HG03521 (cell line): ENCODE measurements at regions not wholly inside any gene's neighbourhood (a gene's known extent, or its start where the extent isn't known, plus 50 kb on each side); places are given as distances from the start of the nearest gene placed in this dataset.

Experiments used
- ATAC-seq: cut with Tn5 transposase; IDR thresholded peaks from one replicate; pipeline ENCODE4 v1.9.1; 2021; ENCODE audit warnings: mild to moderate bottlenecking, moderate library complexity; ENCODE audit not compliant: unreplicated experiment

DNA sequence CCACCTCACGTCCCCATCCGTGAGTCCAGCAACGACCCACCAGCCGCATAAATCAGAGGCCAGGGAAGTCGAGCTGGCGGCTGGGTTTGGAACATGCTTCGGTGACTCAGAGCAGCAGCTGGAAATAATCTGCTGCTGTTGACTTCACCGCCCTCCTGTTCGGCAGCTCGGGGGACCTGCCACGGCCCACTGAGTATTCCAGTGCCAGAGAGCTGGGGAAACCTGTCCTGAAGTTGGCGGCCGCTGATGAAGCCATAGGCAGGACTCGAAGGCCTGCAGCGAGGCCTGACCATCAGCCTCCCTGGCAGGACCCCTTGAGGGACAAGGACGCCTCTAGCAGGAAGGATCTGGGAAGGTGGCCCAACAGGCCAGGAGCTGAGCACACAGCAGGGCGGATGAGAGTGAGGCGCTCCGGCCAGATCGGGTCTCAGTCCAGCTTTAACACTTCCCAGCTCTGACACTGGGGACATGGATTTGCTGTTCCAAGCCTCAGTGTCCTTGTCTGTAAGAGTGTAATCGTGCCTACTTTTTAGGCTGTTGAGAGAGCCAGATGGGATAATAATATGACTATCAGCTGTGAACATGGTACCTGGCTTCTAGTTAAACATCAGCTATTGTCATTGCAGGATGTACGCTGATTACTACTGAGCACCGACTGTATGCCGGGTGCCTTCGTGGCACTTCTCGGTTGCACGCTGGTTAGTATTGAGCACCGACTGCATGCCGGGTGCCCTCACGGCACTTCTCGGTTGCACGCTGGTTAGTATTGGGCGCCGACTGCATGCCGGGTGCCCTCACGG lies 50.4 kb upstream of the CIBAR2 start:
- no peak for ATAC-seq

DNA sequence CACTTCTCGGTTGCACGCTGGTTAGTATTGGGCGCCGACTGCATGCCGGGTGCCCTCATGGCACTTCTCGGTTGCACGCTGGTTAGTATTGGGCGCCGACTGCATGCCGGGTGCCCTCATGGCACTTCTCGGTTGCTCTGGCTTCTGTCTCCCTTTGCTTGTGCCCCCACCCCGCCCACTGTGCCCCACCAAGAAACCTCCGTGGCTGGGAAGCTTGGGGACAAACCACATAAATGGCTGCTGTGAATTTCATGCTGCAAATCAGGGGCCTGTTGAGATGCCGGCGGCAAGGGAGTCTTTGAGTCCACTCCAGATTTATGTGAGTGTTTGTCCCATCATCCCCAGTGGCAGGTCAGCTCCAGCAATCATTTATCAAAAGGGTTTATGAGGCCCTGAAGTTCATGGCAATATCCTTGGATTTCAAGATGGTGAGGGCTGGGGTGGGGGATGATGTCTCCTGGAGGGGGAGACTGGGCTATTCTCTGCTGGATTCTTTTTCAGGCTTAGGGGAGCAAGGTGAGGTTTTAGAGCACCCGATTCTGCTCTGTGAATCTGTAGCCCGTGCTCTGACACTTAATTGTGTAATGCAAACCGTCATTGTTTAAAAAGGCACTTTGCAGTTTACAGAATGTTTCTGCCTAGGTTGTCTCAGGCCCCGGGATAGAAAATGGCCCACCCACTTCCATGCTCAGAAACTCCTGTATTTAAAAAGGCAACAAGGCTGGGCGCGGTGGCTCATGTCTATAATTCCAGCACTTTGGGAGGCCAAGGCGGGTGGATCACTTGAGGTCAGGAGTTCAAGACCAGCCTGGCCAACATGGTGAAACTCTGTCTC lies 51.2 kb upstream of the CIBAR2 start:
- ATAC-seq: no peak

DNA sequence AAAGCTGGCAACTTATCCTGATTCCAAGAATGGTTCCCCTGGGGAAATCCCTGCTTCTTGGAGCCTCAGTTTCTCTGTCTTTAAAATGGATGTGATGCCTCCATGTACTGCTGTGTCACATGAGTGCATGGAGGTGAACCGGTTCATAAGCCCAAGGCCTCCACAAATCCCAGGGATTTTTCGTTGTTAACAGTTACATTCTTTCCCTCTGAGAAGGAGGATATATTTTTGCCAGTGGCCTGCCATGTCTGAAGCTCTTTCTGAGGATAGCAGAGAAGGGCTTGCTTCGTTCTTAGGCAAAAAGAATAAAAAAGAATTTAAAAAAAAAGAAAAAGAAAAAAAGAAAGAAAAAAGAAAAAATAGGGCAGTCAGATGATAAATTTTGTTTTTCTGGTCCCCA lies 52.2 kb upstream of the CIBAR2 start:
- no peak for ATAC-seq

DNA sequence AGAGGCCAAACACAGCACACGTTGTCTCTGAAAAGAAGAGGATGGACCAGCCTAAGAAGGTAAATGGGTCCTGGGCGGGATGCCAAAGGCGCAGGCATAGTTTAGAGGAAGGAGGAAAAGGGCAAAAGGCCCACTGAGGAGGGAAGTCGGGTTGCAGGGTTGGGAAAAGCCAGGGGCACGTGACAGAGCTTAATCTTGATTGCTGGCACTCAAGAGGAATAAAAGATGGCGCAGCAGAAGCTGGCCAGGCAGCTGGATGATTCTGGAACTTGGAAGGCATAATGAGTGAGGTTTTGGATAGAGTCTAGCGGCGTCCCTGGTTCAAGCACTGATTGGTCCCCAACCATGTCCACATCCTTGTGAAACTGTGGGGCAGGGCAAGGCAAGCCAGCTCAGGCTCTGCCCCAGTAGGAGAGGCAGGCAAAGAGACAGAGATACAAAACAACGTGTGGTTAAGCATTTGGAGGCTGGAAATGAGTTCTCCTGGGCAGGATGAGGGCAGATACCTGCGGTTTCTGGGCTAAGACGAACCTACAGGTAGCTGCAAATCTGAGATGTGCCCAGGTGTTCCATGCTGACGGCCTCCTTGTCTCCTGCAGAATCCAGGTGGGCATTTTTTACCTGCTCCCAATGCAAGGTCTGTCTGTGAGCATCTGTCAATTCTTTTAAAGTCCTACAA lies 52.7 kb upstream of the CIBAR2 start:
- ATAC-seq: no peak

DNA sequence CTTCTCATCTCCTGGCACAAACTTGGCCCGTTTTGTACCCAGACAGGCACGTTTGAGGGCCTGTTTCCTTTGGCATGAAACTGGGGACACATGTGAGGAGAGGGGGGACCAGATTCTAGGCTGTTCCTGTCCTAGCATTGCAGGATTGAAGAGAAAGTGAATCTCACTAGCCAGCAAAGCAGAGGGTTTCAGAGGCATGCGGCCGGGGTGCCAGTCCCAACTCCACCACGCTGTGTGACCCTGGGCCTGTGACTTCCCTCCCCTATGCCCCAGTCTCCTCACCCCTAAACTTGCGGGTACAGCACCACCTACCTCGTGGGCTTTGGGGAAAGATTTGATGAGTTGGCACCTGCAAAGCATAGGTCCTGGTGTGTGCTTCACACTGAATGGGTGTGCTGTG lies 53.5 kb upstream of the CIBAR2 start:
- ATAC-seq: no peak

DNA sequence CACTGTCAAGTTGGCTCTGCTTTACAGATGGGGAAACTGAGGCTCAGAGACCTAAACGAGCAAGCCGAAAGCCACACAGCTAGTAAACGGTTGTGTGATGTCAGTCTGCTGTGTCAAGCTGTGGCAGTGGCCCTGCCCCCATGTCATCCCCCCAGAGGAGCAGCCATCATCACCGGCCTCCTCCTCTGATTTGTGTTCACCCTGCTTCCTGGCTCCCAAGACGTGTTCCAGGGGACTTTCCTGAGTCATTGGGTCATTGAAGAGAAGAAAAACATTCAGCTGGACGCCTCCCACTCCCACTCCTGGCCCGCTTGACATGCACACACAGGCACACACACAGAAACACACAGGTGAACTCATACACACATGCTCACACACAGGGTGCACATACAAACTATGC lies 54.0 kb upstream of the CIBAR2 start:
- ATAC-seq: no peak

DNA sequence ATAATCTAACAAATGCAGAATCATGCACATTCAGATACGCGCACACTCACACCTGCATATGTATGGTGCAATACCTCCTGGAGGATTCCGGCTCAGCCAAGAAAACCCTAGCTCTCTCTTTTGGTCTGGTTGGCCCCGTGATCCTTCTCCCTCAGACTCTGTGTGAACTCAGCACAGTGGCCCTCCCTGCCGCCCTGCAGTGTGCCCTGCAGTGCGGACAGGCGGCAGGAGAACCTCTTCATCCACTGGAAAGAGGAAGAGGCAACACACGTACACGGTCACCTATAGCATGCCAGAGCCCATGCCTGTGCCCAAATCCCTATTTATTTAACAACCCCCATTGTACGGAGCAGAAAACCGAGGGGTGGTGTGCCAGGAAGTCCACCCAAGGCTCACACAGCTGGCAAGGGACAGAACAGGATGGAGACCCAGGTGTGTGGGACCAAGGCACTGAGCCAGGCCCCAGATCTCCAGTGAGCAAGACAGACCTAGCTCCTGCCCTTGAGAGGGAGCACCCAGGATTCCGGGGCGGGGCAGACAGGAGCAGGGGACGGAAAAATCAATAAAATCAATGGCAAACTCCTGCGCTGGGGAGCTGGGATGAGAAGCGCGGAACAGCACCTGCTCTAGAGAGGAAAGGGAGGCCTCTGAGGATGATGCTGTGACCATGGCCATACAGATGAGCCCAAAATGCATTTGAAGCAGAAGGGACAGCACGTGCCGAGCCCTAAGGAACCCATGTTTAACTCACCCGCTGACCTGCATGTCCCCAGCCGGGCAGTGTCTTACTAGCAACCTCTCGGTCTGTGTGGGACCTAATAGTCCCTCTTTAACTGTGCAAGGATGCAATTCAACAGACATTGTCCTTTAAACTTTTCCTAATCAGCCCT lies 54.7 kb upstream of the CIBAR2 start:
- no peak for ATAC-seq

DNA sequence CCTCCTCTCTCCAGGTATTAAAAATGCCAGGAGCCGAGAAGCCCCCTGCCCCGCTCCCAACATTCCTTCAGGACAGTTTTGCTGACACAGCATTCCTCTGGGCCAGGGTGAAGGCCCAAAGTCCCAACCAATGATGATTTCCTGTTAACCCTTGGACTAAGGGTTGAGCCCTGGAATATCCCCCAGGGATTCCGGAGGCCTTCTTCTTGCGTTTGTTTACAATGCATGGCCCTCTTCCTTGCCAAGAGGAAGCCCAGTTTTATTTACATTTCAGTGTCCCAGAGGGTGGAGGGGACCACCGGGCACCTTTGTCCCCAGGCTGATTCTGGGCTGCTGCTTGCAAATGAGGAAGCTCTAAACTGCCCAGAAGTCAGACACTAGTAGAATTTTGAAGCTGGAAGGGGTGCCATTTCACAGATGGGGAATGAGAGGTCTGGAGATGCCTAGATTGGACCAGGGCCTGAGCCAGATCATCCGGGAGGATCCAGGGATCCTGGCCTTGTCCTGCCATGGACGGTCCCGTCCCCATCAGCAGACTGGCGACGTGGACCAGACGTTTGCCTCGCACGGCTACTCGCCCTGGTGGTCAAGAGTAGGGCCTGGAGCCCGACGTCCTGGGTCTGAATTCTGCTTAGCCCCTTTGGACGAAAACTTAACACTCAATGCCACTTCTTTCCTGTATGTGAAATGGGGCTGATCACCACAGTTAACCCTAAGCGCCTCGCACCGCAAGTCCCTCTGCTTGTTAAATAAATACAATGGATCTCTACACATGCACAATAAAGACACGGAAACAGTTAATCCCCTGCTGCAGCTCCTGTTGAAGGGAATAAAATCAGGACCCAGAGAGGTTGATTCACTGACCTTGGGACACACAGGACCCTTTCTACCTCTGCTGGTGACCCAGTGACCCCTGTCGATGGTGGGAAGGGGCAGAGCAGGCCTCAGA lies 55.6 kb upstream of the CIBAR2 start:
- ATAC-seq: no peak

DNA sequence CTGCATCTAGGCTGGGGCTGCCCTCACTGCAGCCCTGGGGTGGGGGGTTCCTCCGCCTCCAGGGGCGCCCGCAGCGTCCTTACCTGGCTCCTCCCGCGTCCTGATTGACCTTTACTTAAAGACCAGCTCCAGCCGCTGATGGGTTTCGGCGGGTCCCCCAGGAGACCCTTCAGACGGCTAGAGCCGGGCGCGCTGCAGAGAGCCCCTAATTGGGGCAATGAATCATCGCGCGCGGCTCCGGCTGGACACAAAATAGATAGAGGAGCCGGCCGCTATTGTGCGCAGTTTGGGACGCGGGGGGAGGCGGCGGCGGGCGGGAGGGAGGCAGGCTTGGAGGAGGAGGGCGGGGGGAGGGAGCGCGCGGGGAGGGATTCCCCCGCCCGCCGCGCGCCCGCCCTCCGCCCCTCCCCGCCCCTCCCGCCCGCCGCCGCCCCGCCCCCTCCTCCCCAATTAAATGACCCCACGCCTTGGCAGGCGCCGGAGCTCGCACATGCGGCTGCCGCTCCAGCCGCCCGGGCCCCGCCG lies 56.5 kb upstream of the CIBAR2 start:
- no peak for ATAC-seq

DNA sequence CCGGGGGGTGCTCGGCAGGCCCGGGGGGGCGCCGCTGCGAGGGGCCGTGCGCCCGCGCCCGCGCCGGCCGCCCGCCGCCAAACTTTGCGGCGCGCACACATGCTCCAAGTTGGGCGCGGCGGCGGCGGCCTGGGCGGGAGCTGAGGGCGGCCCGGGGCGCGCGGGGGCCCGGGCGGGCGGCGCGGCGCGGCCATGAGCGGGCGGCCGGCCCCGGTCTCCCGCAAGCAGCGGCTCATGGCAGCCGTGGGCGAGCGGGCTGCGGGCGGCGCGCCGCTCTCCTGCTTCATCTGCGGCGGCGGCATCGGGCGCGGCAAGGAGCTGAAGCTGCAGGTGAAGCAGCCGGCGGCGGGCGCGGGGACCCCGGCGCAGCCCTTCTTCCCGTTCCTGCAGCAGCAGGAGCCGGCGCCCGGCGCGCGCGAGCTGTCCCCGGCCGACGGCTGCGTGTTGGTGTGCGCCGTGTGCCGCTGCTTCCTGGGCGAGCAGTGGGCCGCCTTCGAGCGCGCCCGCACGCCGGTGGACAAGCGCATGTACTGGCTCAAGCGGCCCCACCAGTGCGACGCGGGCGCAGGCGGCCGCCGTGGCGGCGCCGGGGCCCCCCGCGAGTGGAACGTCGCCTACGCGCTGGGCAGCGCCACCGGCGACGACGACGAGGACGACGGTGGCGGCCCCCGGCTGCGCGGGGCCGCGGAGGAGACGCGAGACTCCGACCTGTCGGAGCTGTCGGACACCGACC lies 57.2 kb upstream of the CIBAR2 start:
- ATAC-seq: no peak

DNA sequence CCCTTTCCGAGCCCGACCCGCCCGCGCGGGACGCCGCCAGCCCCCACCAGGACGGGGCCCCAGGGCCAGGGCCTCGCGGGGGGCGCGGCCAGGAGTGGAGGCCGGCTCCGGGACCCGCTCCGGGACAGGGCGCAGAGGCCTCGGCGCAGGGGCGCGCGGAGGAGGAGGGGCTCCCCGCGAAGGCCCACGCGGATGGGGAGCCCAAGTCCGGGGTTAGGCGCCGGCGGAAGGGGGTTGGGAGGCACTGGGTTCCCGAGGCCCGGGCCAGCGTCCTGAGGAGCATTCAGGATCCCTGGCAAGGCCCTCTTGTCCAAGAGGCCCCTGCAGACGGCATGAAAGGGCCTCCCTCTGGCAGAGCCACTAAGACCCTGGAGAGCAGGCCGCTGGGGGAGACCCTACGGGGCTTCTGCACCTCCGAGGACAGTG lies 57.8 kb upstream of the CIBAR2 start:
- ATAC-seq: no peak

DNA sequence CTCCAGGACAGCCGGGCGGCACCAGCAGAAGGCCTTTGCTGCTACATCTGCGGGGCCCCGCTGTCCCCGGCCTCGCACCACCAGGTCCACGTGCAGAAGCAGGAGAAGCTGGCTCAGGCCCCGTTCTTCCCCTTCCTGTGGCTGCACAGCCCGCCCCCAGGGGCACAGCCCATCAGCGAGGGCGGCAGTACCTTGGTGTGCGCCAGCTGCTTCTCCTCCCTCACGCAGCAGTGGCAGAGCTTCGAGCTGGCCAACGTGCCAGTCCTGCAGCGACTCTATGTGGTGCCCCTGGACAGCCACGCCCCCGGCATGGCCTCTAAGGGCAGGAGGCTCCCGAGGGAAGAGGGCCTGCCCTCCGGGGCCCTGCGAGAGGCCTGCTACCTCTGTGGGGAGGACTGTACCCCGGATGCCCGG lies 58.3 kb upstream of the CIBAR2 start:
- no peak for ATAC-seq

DNA sequence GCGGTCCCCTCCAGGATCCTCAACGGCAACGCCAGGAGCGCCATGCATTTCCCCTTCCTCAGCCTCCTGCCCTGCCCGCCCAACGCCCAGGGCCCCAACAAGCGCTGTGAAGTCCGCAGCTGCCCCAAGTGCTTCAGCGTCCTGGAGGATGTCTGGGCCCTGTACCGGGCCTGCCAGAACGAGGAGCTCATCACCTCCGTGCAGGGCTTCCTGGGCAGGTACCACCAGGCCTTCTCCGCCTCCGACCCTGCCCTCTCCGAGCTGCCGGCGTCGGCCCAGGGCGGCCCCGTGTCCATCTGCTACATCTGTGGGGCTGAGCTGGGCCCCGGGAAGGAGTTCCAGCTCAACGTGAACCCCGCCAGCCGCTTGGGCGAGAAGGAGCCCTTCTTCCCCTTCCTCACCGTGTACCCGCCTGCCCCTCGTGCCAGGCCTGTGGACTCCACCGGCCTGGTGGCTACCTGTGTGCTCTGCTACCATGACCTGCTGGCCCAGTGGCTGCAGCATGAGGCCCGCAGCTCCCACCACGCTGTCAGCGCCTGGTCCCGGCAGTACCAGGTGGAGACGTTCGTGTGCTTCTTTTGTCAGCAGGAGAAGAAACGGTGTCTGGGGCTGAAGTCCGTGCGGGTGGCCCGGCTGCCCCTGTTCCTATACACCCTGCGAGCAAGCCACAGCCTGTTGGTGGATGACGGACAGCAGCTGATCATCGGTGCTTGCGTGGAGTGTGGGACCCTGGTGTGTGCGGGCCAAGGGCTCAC lies 58.9 kb upstream of the CIBAR2 start:
- ATAC-seq: no peak

DNA sequence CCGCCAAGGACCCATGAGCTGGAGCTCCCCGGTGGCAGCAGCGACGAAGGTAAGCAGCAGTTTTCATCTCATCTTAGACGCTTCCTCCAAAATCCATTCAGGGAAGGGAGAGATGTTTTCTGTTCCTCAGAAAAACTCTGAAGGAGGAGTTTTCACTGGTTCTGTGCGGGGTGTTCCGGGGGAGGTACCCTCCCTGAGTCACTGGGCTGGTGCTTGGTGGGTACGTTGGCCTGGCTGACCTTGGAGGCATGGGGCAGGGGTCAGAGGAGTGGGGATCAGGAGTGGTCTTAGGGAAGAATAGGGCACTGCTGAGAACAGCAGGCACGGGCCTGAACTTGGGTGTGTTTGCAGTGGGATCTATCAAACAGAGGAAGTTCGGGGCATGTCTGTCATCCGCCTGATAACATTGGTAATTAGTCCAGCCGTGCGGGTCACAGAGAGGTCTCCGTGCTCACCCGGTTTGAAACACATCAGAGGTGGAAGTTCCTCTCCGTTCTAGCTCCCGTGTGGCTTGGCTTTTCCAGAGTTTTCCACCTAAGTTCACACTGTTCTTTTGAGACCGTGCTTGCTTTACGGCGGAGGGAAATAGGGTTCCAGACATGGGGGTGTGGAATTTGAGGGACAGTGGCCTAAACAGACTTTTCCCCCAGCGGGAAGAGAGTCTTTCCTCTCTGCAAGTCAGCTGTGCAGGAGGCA lies 59.6 kb upstream of the CIBAR2 start:
- ATAC-seq: no peak

DNA sequence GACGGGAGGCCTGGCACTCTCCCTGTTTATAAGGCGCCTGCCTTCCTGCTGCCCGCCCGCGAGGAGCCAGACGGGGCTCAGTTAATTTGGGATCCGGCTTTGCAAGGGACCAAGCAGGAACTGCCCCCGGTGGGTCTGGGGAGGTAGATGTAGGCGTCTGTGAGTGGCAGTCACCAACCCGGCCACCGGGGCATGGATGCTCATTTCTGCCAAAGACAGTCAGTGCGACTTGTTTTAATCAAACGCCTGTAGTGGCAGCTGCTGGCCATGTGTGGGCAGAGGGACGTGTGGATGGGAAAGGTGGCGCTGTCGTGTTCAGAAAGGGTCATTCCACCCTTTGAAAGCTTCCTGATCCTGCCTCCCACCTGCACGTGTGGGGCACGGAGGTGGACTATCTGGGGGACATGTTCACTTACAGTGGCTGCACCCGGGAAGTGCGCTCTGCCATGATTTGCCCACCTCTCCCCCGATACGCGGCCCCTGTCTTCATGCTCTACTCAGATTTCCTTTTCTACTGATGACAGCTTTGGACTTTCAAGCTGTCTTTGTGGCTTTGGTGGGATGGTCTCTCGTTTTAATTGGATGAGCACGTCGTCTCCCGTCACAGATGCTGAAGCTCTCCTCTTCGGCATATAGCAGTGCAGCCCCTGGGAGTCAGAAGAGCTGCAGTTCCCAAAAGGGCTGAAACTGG lies 60.3 kb upstream of the CIBAR2 start:
- ATAC-seq: no peak

DNA sequence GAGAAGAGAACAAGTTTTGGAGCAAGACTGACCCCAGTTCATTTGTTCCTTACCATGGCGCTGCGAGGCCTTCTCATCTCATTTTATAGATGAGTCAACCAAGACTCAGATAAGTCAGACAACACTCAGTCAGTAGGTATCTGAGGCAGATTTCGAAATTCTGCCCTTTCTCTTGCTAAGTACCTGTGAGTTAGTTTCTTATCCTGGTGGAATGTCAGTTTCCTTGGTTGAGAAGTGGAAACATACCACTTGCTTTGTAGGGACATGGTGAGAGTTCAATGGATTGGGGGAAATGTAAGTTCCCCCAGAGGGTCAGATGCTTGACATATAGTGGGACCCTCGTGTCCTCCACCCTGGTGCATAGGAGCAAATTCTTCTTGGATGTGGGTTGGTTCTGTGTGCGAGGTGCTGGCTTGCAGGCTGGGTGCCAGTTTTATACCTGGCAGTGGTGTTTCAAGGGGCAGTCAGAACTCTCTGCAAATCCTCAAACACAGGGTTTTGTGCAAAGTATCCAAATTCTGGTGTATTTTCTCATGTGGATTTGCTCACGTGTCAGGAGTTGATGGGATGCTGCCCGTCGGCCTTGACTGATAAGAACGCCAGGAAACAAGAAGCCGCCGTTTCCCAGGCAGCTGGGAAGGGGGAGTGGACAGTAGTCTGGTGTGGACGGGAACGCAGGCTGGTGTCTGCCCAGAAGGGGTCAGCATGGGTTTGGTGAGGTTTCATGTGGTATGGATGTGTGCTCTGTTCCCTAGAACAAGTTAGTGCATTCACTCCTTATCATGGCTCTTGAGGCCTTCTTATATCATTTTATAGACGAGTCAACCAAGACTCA lies 61.1 kb upstream of the CIBAR2 start:
- no peak for ATAC-seq
